CD14-positive monocyte (primary cell): ENCODE measurements at regions not wholly inside any gene's neighbourhood (a gene's known extent, or its start where the extent isn't known, plus 50 kb on each side); places are given as distances from the start of the nearest gene placed in this dataset.

ENCODE experiments used
- DNase-seq, 3 donors: peaks; one replicate each; pipeline ENCODE4 v3.0.0-alpha.2; 2011 to 2022
- H2AFZ ChIP-seq: 2 replicates; pipeline ENCODE4 v1.6.0; 2012; ENCODE audit warnings: mild to moderate bottlenecking, low read depth, low read length, inconsistent platforms; ENCODE audit not compliant: insufficient read depth, poor library complexity, severe bottlenecking
- H3K27ac ChIP-seq, 2 donors: 1 replicate in 1 of 2; 2 replicates in 1 of 2; pipeline ENCODE4 v1.5.1; 2012 to 2013; ENCODE audit warnings: low read length in 2 of 2, control low read depth in 1 of 2, inconsistent platforms in 1 of 2, low read depth in 1 of 2, mild to moderate bottlenecking in 1 of 2
- H3K27me3 ChIP-seq, 2 donors: one replicate each; pipeline versions ENCODE4 v1.6.0 to v1.6.1; 2011 to 2013; ENCODE audit warnings: low read length in 2 of 2; ENCODE audit not compliant: control insufficient read depth in 2 of 2, insufficient read depth in 2 of 2
- H3K36me3 ChIP-seq, 2 donors: replicated peaks in 1 of 2; 1 replicate in 1 of 2; 2 replicates in 1 of 2; pipeline versions ENCODE4 v1.5.1 to v1.6.1; 2012 to 2013; ENCODE audit warnings: low read length in 2 of 2, control low read depth in 1 of 2, inconsistent platforms in 1 of 2, mild to moderate bottlenecking in 1 of 2; ENCODE audit not compliant: insufficient read depth in 2 of 2, control insufficient read depth in 1 of 2
- H3K4me1 ChIP-seq, 2 donors: 1 replicate in 1 of 2; 2 replicates in 1 of 2; pipeline versions ENCODE4 v1.5.1 to v1.6.1; 2012 to 2013; ENCODE audit warnings: low read length in 2 of 2, control low read depth in 1 of 2, inconsistent platforms in 1 of 2, mild to moderate bottlenecking in 1 of 2, moderate library complexity in 1 of 2; ENCODE audit not compliant: insufficient read depth in 2 of 2, control insufficient read depth in 1 of 2
- H3K4me2 ChIP-seq: replicated peaks from 2 replicates; pipeline ENCODE3; 2012; ENCODE audit warnings: low read length, moderate library complexity, mild to moderate bottlenecking; ENCODE audit not compliant: poor library complexity, severe bottlenecking; ENCODE audit errors: extremely low read depth
- H3K4me3 ChIP-seq, 3 experiments: fragments of 200-600 bp in 1 of 3; sonication (generic) in 1 of 3; replicated peaks in 1 of 3; 1 replicate in 2 of 3; 2 replicates in 1 of 3; pipeline ENCODE4 v1.5.1; 2011 to 2013; ENCODE audit warnings: low read length in 3 of 3, mild to moderate bottlenecking in 3 of 3, control low read depth in 2 of 3, low read depth in 2 of 3, inconsistent platforms in 1 of 3, moderate library complexity in 1 of 3
- H3K79me2 ChIP-seq: 2 replicates; pipeline ENCODE4 v1.6.0; 2012; ENCODE audit warnings: mild to moderate bottlenecking, control low read depth, inconsistent platforms, low read length, moderate library complexity; ENCODE audit not compliant: insufficient read depth
- H3K9ac ChIP-seq: 2 replicates; pipeline ENCODE4 v1.6.0; 2017; ENCODE audit warnings: low read length, mild to moderate bottlenecking; ENCODE audit not compliant: insufficient read depth, poor library complexity, severe bottlenecking
- H3K9me3 ChIP-seq, 2 donors: replicated peaks in 1 of 2; 1 replicate in 1 of 2; 2 replicates in 1 of 2; pipeline versions ENCODE4 v1.5.1 to v1.6.1; 2012 to 2013; ENCODE audit warnings: low read length in 2 of 2, control low read depth in 1 of 2; ENCODE audit not compliant: control insufficient read depth in 1 of 2, insufficient read depth in 1 of 2
- H4K20me1 ChIP-seq: 2 replicates; pipeline ENCODE4 v1.6.0; 2012; ENCODE audit warnings: mild to moderate bottlenecking, low read length, control low read depth, moderate library complexity; ENCODE audit not compliant: insufficient read depth
- H3K27ac Mint-ChIP-seq, 7 donors: one replicate each; pipeline ENCODE4 v1.8.0; 2020; ENCODE audit warnings: mild to moderate bottlenecking in 7 of 7, mixed read lengths in 7 of 7, moderate library complexity in 6 of 7, inconsistent platforms in 2 of 7
- H3K27me3 Mint-ChIP-seq, 3 donors: one replicate each; pipeline ENCODE4 v1.8.0; 2021 to 2022; ENCODE audit warnings: low read depth in 3 of 3, mild to moderate bottlenecking in 3 of 3, mixed read lengths in 3 of 3, moderate library complexity in 3 of 3, inconsistent platforms in 1 of 3
- H3K36me3 Mint-ChIP-seq, 2 donors: one replicate each; pipeline ENCODE4 v1.8.0; 2020; ENCODE audit warnings: mixed read lengths in 2 of 2, inconsistent platforms in 1 of 2, mild to moderate bottlenecking in 1 of 2
- H3K4me1 Mint-ChIP-seq: one replicate; pipeline ENCODE4 v1.8.0; 2020; ENCODE audit warnings: mild to moderate bottlenecking, mixed read lengths
- H3K4me3 Mint-ChIP-seq, 2 donors: one replicate each; pipeline ENCODE4 v1.8.0; 2020; ENCODE audit warnings: mild to moderate bottlenecking in 2 of 2, mixed read lengths in 2 of 2, moderate library complexity in 1 of 2
- H3K9me3 Mint-ChIP-seq, 7 donors: one replicate each; pipeline ENCODE4 v1.8.0; 2020 to 2022; ENCODE audit warnings: mixed read lengths in 7 of 7, mild to moderate bottlenecking in 6 of 7, moderate library complexity in 6 of 7, inconsistent platforms in 2 of 7
- CTCF ChIP-seq: fragments of 200-600 bp; IDR thresholded peaks from one replicate; pipeline ENCODE4 v1.8.0; 2022; ENCODE audit warnings: antibody characterized with exemption, mild to moderate bottlenecking
- WGBS: methylation state at CpG from one replicate; pipeline ENCODE4 v1.1.5; 2013; ENCODE audit warnings: missing lambda C conversion rate; ENCODE audit not compliant: insufficient coverage; 5-methylcytosine and 5-hydroxymethylcytosine counted together
- intact Hi-C, 2 donors: fragments of 100-400 bp; cut with micrococcal nuclease; formaldehyde crosslinking; loops; one replicate each; pipeline versions ENCODE4 v1.15.0 to v1.15.1; 2023

GRCh38 chr13:66216728-66217127, 1013.4 kb downstream of the PCDH9 start:
- no peak overlapping the region for H3K27ac ChIP-seq
- no peaks in the 10 kb centered on the region for H3K79me2 ChIP-seq
- Mint-ChIP-seq H3K9me3 (peaks cover 0 to 10% (median 4%) of the 10 kb centered on the region in 7 donors), H3K4me3 (no peak overlapping the region), H3K27ac (no peak overlapping the region), H3K27me3 (no peaks in the 10 kb centered on the region), H3K36me3 (no peaks in the 10 kb centered on the region), H3K4me1 (no peaks in the 10 kb centered on the region)
- no peak for DNase-seq
- TF ChIP-seq CTCF, result no peak
- H3K36me3 ChIP-seq, result no peaks in the 10 kb centered on the region
- no peaks in the 10 kb centered on the region for H3K27me3 ChIP-seq
- H3K9ac ChIP-seq, result no peak overlapping the region
- H3K4me1 ChIP-seq, result no peaks in the 10 kb centered on the region
- WGBS, result 60% methylated on average over 3 of the region's 6 CpGs
- H3K4me2 ChIP-seq, result no peak overlapping the region
- intact Hi-C loops, result no loop called here
- no peak overlapping the region for H3K4me3 ChIP-seq
- no peaks in the 10 kb centered on the region for H3K9me3 ChIP-seq
- H4K20me1 ChIP-seq, result no peaks in the 10 kb centered on the region
- no peak overlapping the region for H2AFZ ChIP-seq

GRCh38 chr13:66214467-66214866, 1015.7 kb downstream of the PCDH9 start:
- no peak for DNase-seq
- Histone ChIP-seq H3K79me2 (no peaks in the 10 kb centered on the region), H4K20me1 (no peaks in the 10 kb centered on the region), H2AFZ (no peak overlapping the region), H3K27me3 (no peaks in the 10 kb centered on the region), H3K27ac (no peak overlapping the region), H3K4me1 (no peaks in the 10 kb centered on the region), H3K4me3 (no peak overlapping the region), H3K9ac (no peak overlapping the region), H3K9me3 (no peaks in the 10 kb centered on the region), H3K36me3 (no peaks in the 10 kb centered on the region), H3K4me2 (no peak overlapping the region)
- Mint-ChIP-seq H3K27ac (no peak overlapping the region), H3K4me1 (no peaks in the 10 kb centered on the region), H3K36me3 (no peaks in the 10 kb centered on the region), H3K4me3 (no peak overlapping the region), H3K27me3 (no peaks in the 10 kb centered on the region), H3K9me3 (peaks cover 0 to 10% (median 3%) of the 10 kb centered on the region in 7 donors)
- intact Hi-C loops, result no loop called here
- TF ChIP-seq CTCF, result no peak
